ENCODE measurements at regions not wholly inside any gene's neighbourhood (a gene's known extent, or its start where the extent isn't known, plus 50 kb on each side); places are given as distances from the start of the nearest gene placed in this dataset.

GRCh38 chr18:54100920-54101470, 123.5 kb downstream of the MBD2 start:
- no peak for TF ChIP-seq CTCF (IDR thresholded peaks at IDR 0.05; ENCODE audit: low read depth, low read length)
- no peak for DNase-seq (ENCODE audit: extremely low read depth, low read depth)

- TF ChIP-seq CTCF (IDR thresholded peaks at IDR 0.05; ENCODE audit: low read depth, low read length) = no peak
Observed at GRCh38 chr18:54100466-54100865, 124.0 kb downstream of the MBD2 start.

GRCh38 chr18:54094474-54094873, 130.0 kb downstream of the MBD2 start:
- no peak for TF ChIP-seq CTCF (IDR thresholded peaks at IDR 0.05; ENCODE audit: low read depth, low read length)
- DNase-seq (ENCODE audit: extremely low read depth, low read depth) = no peak

More at GRCh38 chr18:54100466-54100865, 124.0 kb downstream of the MBD2 start:
- DNase-seq (ENCODE audit: extremely low read depth, low read depth) = no peak

GRCh38 chr18:54090856-54091255, 133.6 kb downstream of the MBD2 start:
- no peak for DNase-seq (ENCODE audit: extremely low read depth, low read depth)
- TF ChIP-seq CTCF (IDR thresholded peaks at IDR 0.05; ENCODE audit: low read depth, low read length) = no peak

GRCh38 chr18:54089749-54090459, 134.6 kb downstream of the MBD2 start:
- no peak for TF ChIP-seq CTCF (IDR thresholded peaks at IDR 0.05; ENCODE audit: low read depth, low read length)
- no peak for DNase-seq (ENCODE audit: extremely low read depth, low read depth)

GRCh38 chr18:54086863-54087262, 137.6 kb downstream of the MBD2 start:
- TF ChIP-seq CTCF (IDR thresholded peaks at IDR 0.05; ENCODE audit: low read depth, low read length) = no peak
- no peak for DNase-seq (ENCODE audit: extremely low read depth, low read depth)

- no peak for TF ChIP-seq CTCF (IDR thresholded peaks at IDR 0.05; ENCODE audit: low read depth, low read length)
- DNase-seq (ENCODE audit: extremely low read depth, low read depth) = no peak
Observed at GRCh38 chr18:54086046-54086802, 138.2 kb downstream of the MBD2 start.

All from AG09319 (cell line).